ENCODE measurements at regions not wholly inside any gene's neighbourhood (a gene's known extent, or its start where the extent isn't known, plus 50 kb on each side); places are given as distances from the start of the nearest gene placed in this dataset.

GRCh38 chr15:98051734-98052133, 91.2 kb downstream of the ARRDC4 start:
- TF ChIP-seq CTCF (IDR thresholded peaks at IDR 0.05; ENCODE audit: low read depth, low read length, poor library complexity, severe bottlenecking) (no peak), EZH2phosphoT487 (IDR thresholded peaks at IDR 0.05; ENCODE audit: borderline replicate concordance, low read length) (no peak)

Measured in DOHH2 (cell line).